ENCODE measurements at regions not wholly inside any gene's neighbourhood (a gene's known extent, or its start where the extent isn't known, plus 50 kb on each side); places are given as distances from the start of the nearest gene placed in this dataset.

DNA sequence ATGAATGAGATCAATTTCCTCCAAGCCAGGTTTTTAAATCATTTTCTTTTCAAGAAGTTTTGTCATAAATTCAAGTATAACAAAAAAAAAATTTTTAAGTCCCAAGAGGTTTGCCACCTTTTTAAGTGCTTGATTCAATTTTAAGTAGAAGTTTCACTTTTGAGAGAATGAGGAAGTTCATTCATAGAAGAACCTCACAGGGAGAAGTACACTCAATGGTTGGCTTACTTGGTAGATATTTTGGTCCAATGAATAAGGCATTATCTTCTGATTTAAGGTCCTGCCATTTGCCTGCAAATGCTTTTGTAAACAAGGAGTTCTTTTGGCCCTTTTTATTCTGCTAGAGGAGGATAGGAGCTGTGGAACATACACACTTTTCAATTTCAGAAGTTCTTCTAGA is 96.7 kb upstream of the NOVA1 start:
- H3K9ac ChIP-seq (ENCODE audit: low read length): no peak overlapping the region
- no peaks in the 10 kb centered on the region for H3K36me3 ChIP-seq (ENCODE audit: insufficient read depth, low read length)
- H3K4me2 ChIP-seq (ENCODE audit: low read length): no peak overlapping the region
- H3K79me2 ChIP-seq (replicated peaks; ENCODE audit: insufficient read depth, low read length): no peaks in the 10 kb centered on the region
- H2AFZ ChIP-seq (ENCODE audit: low read depth, low read length): no peak overlapping the region
- H3K27me3 ChIP-seq (ENCODE audit: insufficient read depth, low read depth, low read length): no peaks in the 10 kb centered on the region
- no peaks in the 10 kb centered on the region for H4K20me1 ChIP-seq (ENCODE audit: insufficient read depth)
- no peak overlapping the region for H3K27ac ChIP-seq (ENCODE audit: low read length)
- H3K9me3 ChIP-seq (ENCODE audit: low read length): no peaks in the 10 kb centered on the region
- H3K4me3 ChIP-seq (ENCODE audit: low read length): no peak overlapping the region
- TF ChIP-seq MXI1 (conservative IDR thresholded peaks at IDR 0.05; ENCODE audit: poor library complexity, severe bottlenecking) (no peak), EP300 (conservative IDR thresholded peaks at IDR 0.05; ENCODE audit: poor library complexity, severe bottlenecking) (no peak), POLR2AphosphoS5 (IDR thresholded peaks at IDR 0.05) (no peak), SMC3 (conservative IDR thresholded peaks at IDR 0.05; ENCODE audit: poor library complexity) (no peak)
- H3K9me2 ChIP-seq (ENCODE audit: insufficient read depth, low read length): no peaks in the 10 kb centered on the region
- H3F3A ChIP-seq (ENCODE audit: insufficient read depth, low read length, poor library complexity, severe bottlenecking): no peaks in the 10 kb centered on the region

- no peaks in the 10 kb centered on the region for H3K27me3 ChIP-seq (ENCODE audit: insufficient read depth, low read depth, low read length)
- H3K27ac ChIP-seq (ENCODE audit: low read length): no peak overlapping the region
- H3K4me3 ChIP-seq (ENCODE audit: low read length): no peak overlapping the region
- no peaks in the 10 kb centered on the region for H3K9me3 ChIP-seq (ENCODE audit: low read length)
- no peak overlapping the region for H2AFZ ChIP-seq (ENCODE audit: low read depth, low read length)
- no peaks in the 10 kb centered on the region for H3K9me2 ChIP-seq (ENCODE audit: insufficient read depth, low read length)
- H3K36me3 ChIP-seq (ENCODE audit: insufficient read depth, low read length): no peaks in the 10 kb centered on the region
- no peaks in the 10 kb centered on the region for H3F3A ChIP-seq (ENCODE audit: insufficient read depth, low read length, poor library complexity, severe bottlenecking)
- TF ChIP-seq EP300 (conservative IDR thresholded peaks at IDR 0.05; ENCODE audit: poor library complexity, severe bottlenecking): no peak
- TF ChIP-seq MXI1 (conservative IDR thresholded peaks at IDR 0.05; ENCODE audit: poor library complexity, severe bottlenecking): no peak
- no peak for TF ChIP-seq RAD21 (conservative IDR thresholded peaks at IDR 0.05)
- TF ChIP-seq POLR2AphosphoS5 (IDR thresholded peaks at IDR 0.05): no peak
- TF ChIP-seq EZH2 (IDR thresholded peaks at IDR 0.05; ENCODE audit: borderline replicate concordance, insufficient read depth, low read length, poor library complexity, severe bottlenecking): no peak
- TF ChIP-seq, protein P1, sequence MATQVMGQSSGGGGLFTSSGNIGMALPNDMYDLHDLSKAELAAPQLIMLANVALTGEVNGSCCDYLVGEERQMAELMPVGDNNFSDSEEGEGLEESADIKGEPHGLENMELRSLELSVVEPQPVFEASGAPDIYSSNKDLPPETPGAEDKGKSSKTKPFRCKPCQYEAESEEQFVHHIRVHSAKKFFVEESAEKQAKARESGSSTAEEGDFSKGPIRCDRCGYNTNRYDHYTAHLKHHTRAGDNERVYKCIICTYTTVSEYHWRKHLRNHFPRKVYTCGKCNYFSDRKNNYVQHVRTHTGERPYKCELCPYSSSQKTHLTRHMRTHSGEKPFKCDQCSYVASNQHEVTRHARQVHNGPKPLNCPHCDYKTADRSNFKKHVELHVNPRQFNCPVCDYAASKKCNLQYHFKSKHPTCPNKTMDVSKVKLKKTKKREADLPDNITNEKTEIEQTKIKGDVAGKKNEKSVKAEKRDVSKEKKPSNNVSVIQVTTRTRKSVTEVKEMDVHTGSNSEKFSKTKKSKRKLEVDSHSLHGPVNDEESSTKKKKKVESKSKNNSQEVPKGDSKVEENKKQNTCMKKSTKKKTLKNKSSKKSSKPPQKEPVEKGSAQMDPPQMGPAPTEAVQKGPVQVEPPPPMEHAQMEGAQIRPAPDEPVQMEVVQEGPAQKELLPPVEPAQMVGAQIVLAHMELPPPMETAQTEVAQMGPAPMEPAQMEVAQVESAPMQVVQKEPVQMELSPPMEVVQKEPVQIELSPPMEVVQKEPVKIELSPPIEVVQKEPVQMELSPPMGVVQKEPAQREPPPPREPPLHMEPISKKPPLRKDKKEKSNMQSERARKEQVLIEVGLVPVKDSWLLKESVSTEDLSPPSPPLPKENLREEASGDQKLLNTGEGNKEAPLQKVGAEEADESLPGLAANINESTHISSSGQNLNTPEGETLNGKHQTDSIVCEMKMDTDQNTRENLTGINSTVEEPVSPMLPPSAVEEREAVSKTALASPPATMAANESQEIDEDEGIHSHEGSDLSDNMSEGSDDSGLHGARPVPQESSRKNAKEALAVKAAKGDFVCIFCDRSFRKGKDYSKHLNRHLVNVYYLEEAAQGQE (IDR thresholded peaks at IDR 0.05; ENCODE audit: borderline replicate concordance): no peak
- no peak for TF ChIP-seq TAF1 (IDR thresholded peaks at IDR 0.05; ENCODE audit: low read depth)
- TF ChIP-seq SMC3 (conservative IDR thresholded peaks at IDR 0.05; ENCODE audit: poor library complexity): no peak
- TF ChIP-seq CTCF (IDR thresholded peaks at IDR 0.05; ENCODE audit: poor library complexity, severe bottlenecking): no peak
- no peaks in the 10 kb centered on the region for H3K79me2 ChIP-seq (replicated peaks; ENCODE audit: insufficient read depth, low read length)
- no peaks in the 10 kb centered on the region for H4K20me1 ChIP-seq (ENCODE audit: insufficient read depth)
- no peak overlapping the region for H3K9ac ChIP-seq (ENCODE audit: low read length)
- no peak overlapping the region for H3K4me2 ChIP-seq (ENCODE audit: low read length)
Measured at GRCh38 chr14:26702721-26703230, 104.9 kb upstream of the NOVA1 start.
